WTC11 (cell line): ENCODE measurements at regions not wholly inside any gene's neighbourhood (a gene's known extent, or its start where the extent isn't known, plus 50 kb on each side); places are given as distances from the start of the nearest gene placed in this dataset.

Experiments used
- CBFB ChIP-seq: sonication (generic); formaldehyde crosslinking; IDR thresholded peaks from 2 replicates; pipeline ENCODE4 v1.8.1; 2022; ENCODE audit warnings: mild to moderate bottlenecking, low read depth, missing genetic modification reagents
- CTCF ChIP-seq: fragments of 200-600 bp; IDR thresholded peaks from 2 replicates; pipeline ENCODE4 v1.8.0; 2022; ENCODE audit warnings: antibody characterized with exemption
- FOXP4 ChIP-seq: sonication (generic); formaldehyde crosslinking; IDR thresholded peaks from 2 replicates; pipeline ENCODE4 v1.8.0; 2022; ENCODE audit warnings: mild to moderate bottlenecking, missing genetic modification reagents
- NR3C1 ChIP-seq: sonication (generic); formaldehyde crosslinking; conservative IDR thresholded peaks from 2 replicates; pipeline ENCODE4 v1.8.1; 2023; ENCODE audit warnings: low read depth, mild to moderate bottlenecking, missing genetic modification reagents
- RELA ChIP-seq: sonication (generic); formaldehyde crosslinking; IDR thresholded peaks from 2 replicates; pipeline ENCODE4 v1.8.1; 2022; ENCODE audit warnings: missing genetic modification reagents, mild to moderate bottlenecking, borderline replicate concordance
- SMAD4 ChIP-seq: sonication (generic); formaldehyde crosslinking; IDR thresholded peaks from 2 replicates; pipeline ENCODE4 v1.8.0; 2022; ENCODE audit warnings: mild to moderate bottlenecking, missing genetic modification reagents
- SP1 ChIP-seq: sonication (generic); formaldehyde crosslinking; conservative IDR thresholded peaks from 2 replicates; pipeline ENCODE4 v1.8.1; 2022; ENCODE audit warnings: missing genetic modification reagents

- TF ChIP-seq CTCF, result no peak
- no peak for TF ChIP-seq SP1 (CRISPR knock-in tag)
- no peak for TF ChIP-seq CBFB (CRISPR knock-in tag)
- no peak for TF ChIP-seq SMAD4 (CRISPR knock-in tag)
- TF ChIP-seq NR3C1 (CRISPR knock-in tag), result no peak
- no peak for TF ChIP-seq RELA (CRISPR knock-in tag)
- TF ChIP-seq FOXP4 (CRISPR knock-in tag), result no peak
Observed at GRCh38 chr4:16337936-16338335, 111.7 kb upstream of the TAPT1 start.
